ENCODE measurements at regions not wholly inside any gene's neighbourhood (a gene's known extent, or its start where the extent isn't known, plus 50 kb on each side); places are given as distances from the start of the nearest gene placed in this dataset.

DNA sequence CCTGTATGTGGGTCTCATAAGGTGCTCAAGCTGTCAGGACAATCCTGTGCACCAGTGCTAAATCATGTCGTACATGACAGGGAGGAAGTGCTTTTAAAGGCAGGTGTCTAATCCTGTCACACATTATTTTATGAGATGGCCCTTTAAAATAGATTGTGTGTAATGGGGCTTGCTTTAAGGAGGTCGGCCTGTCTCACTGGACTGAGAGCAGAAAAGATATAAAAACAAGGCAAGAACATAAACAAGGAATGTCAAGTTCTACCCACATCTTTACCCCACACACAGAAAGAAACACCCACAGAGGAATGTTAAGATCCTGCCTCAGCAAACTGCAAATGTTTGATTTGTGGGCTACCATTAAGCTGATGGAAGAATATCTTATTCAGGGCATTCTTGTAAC is 279.0 kb downstream of the FOXA2 start:
- no peak for DNase-seq

DNA sequence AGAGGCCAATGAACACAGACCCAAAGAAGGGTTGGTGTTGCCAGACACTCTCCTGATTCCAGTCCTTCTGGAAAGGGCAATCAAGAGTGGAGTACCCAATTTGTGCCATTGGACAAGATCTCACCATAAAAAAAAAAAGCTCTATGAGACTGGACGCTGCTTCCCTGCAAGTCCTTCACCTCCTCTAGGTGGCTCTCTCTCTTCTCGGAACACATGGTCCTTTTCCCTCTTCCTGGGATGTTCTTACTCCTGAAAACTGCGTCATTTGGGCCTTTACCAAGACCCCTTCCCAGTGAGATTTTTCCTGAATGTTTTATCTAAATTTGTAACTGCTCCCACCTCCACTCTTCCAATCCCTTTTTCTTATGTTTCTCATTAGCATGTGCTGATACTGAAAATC is 280.8 kb downstream of the FOXA2 start:
- no peak for DNase-seq

DNA sequence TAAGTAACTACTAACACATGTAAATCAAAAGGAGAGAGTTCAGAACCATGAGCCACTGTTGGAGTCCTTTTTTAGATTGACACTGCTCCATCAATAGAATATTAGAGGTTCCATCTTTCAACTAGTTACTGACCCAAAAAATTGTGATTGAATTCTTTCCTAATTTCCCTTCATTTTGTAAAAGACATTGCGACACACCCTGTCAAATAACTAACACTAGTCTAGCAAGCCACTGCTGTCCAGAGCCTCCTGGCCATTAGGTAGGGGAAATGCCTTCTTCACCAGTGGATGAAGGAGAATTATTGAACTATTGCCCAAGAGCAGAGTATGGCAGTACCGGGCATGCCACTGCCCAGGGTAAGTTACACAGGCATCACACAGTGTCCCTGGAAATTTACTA is 282.3 kb downstream of the FOXA2 start:
- DNase-seq, result no peak

DNA sequence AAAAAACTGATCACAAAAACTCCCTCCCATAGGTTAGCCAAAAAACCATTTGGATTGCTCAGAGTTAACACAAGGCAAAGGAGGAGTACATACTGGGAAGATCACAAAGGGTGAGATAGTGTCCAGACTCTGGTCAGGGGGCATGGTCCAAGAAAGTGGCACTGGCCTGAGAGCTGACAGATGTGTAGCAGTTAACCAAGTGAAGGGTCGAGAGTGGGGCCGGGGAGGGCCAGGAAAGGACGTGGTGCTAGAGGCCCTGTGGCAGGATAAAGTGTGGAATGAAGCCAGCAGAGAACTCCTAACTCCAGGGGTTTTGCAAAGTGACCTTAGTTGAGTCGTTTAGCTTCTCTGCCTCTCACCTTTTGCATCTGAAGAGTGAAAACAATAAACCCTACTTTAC is 290.5 kb downstream of the FOXA2 start:
- DNase-seq, result no peak

DNA sequence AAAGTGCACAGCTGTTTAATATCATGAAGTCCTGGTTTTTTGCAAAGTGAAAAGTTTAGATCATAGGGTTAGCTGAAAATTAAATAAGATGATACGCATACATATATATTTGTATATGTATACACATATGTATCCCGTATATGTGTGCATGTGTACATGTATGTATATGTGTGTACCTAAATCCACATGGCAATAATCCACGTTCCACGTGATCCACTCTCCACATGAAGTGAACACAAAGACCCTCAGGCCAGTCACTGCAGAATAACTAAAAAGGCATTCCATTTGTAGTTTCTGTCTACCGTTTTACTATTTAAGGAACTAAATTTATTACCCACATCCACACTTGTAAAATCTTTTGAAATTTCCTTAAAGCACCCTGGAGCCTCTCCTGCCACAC is 294.9 kb downstream of the FOXA2 start:
- no peak for DNase-seq

DNA sequence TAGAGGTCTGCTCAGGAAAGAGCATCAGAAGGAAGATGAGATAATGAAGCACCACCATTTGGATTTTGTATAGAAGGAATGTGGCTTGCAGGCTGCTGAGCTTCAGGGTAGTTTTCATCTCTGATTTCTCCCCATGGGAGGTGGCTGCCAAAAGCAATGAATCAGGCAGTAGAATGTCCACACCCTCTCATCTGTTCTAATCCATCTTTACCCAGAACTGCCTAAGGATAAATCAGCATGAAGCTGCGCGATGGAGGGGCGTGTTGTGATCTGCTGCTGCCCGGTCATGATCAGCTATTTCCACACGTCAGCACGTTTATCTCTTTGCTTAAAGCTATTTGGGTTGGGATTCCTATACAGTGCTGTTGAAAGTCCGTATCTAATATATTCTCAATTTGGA is 295.4 kb downstream of the FOXA2 start:
- no peak for DNase-seq

DNA sequence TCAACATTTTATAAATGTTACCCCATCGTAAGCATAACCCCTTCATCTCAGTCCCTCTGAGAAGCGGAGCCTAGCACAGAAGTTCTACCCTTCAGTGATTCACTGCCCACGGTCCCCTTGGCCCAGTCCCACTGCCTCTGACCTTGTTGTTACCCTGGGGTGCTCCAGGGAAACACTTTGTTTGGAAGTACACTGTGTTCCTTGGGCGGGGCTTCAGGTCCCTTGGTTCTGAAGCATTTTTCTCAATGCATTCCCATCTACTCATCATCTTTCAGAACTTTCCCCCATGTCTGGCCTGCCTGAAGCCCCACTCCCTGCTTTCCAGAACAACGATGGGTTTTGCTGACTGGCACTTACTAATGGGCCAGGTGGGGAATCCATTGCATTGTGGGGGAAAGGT is 296.2 kb downstream of the FOXA2 start:
- no peak for DNase-seq

DNA sequence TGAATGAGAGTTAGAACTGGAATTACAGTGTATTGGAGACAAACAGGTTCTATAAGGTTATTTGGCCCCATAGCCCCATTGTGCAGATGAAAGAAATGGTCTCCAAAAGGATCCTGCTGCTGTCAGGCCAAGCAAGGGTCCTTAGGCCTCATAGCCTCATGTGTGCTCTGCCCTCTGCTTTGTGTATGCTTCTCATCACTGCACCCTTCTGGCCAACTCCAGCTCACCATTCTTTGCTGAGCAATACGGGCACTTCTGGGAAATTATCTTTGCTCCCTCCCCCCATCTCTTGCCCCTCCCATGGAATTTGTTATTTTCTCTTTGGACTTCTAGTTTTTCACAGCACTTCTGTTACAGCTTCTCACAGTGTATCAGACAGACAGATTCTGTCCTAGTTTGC is 298.8 kb downstream of the FOXA2 start:
- DNase-seq, result no peak

DNA sequence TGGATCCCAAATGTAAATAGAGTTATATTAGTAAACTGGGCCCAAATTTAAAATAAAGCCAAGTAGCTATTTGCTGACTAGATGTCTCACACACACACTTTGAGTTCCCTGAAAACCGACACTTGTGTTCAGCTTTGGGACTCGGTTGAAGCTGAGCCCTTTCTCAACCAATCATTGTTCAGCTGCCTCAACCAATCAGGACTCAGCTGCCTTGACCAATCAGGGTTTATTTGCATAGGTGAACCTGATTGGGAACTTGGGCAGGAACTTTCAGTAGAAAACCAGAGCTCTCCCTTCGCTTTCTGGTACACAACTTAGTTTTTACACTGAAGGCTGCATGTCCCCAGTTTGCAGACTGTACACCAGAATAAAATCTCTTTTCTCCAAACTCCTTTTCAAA is 301.7 kb downstream of the FOXA2 start:
- DNase-seq, result no peak

DNA sequence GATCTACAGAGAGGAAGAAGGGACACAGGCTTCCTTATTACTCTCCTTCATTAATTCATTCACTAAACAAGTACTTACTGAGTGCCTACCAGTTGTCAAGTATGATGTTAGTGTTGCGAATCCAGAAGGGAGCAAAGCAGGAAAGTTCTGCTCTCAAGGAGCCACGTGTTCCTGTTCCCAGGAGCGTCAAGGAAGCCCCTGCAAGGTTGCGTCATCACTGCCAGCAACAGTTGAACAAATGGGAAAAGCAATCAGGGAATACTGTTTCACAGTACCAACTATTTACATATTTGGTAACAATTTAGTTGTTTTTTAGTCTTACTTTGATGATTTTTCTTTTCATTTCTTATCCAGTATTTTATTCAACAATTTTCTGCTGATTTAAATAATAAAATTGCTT is 310.0 kb downstream of the FOXA2 start:
- DNase-seq, result no peak

DNA sequence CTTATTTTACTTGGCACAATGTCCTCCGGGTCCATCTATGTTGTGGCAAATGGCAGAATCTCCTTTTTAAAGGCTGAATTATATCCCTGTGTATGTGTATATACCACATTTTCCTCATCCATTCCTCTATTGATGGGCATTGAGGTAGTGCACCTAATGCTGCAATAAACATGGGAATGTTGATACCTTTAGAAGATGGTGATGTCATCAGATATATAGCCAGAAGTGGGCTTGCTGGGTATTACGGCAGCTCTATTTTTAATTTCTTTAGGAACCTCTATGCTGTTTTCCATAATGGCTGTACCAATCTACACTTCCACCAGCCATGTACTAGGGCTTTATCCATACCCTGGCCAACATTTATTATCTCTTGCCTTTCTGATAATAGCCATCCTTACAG is 315.7 kb downstream of the FOXA2 start:
- no peak for DNase-seq

DNA sequence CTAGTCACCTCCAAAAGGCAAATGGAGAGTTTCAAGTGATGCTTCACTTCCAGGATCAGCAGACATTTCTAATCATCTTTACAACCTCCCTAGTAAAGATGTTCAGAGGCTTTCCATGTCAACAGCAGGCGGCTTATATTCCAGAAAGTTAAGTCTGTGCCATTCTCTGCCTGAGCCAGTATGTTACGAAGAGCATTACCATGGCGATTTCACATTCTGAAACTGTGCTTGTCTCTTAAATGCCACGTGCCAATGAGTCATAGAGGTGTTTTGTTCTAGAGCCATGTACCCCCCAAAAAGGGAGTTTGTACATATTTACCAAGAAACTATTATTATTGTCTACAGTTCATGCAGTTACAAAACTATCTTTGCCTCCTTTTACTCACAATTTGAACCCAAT is 319.5 kb downstream of the FOXA2 start:
- DNase-seq, result no peak

DNA sequence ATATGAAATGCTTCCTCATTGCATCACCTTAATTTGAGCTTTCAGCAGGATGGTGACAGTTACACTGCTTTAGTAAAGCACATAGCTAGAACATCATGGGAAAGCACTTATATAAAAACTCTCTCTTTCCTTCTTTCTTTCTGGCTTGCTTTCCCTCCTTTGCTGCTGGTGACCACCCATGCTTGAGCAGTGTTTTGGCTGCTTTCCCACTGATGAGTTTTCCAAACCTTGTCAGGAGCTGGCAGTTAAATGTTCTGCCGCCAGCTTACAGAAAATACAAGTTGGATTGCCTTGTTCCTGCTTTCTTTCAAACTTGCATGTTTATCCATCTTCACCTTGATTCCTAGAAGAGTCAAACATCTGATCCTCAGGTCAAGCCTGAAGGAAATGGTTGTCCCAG is 323.9 kb downstream of the FOXA2 start:
- no peak for DNase-seq

DNA sequence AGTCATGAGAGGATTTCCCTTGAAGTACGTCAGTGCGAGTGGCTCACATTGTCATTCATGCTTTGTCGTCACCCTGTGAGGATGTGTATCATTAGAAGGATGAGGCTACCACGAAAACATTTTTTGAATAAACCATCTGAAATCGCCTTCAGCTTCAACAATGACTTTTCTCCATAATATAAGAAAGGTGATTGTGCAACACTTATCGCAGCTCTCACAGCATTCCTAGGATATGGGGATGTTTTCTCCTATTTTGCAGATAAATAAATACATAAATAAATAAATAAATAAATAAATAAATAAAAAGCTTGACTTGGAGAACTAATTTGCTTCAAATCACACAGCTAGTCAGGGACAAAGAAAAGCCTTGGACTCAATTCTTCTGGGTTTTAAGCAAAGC is 326.5 kb downstream of the FOXA2 start:
- no peak for DNase-seq

DNA sequence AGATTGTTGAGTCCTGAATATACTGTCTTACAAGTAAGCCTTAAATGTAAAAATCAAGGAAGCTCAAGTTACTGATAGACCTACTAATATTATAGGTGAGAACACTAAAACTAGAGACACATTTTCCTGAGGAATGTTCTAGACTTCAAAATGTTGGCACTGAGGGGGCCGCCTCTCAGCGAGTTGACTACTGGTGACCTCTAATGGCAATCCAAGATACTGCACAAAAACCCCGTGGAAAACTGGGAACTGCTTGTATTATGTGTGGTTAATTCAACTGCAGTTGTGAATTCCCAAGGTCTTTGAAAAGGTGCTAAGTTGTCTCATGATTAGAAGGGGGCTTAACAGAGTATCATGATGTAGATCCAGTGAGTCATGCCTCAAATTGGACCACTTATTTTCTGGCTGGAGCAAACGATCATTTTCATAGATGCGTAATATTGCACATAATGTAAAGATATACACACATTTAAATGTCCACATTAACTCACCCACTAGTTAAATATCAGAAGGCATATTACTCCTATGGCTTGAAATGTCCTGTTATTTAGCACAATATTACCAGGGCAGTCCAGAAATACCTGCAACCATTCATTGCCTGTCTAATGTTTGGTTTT is 336.2 kb downstream of the FOXA2 start:
- no peak for DNase-seq

DNA sequence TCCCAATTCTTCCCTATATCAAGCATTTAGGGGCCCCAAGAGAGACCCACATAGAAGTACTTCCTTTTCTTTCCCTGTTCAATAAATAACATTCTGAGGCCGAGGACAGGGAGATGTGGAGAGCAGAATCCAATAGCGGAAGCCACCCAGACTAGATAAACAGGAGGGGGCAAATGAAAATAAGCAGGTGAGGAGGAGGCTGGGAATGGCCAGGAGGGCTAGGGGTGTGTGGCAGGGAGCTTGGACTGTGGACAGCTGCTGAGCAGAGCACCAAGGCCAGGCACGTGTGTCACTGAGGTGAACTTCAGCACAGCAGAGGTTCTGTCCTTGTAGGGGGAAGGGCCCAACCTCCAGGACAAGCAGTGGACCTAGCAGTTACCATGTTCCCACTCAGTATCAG is 339.2 kb downstream of the FOXA2 start:
- no peak for DNase-seq

DNA sequence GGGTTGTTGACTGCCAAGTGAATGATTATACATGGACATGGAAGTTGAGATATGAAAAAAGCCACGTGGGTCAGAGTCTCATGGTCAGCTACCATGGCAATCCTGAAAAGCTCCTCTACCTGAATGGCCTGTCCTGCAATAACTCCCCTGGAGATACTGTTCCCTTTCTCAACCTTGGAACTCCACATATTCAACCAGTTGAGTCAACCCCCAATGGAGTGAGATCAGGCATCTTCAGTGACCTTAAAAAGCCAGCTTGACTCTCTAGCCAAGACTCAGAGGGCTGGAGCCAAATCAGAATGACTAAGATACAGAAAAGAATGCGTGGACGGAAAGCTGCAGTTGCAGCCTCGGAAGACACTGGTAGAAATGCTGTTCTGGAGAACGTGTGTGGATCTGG is 341.3 kb downstream of the FOXA2 start:
- DNase-seq, result no peak

DNA sequence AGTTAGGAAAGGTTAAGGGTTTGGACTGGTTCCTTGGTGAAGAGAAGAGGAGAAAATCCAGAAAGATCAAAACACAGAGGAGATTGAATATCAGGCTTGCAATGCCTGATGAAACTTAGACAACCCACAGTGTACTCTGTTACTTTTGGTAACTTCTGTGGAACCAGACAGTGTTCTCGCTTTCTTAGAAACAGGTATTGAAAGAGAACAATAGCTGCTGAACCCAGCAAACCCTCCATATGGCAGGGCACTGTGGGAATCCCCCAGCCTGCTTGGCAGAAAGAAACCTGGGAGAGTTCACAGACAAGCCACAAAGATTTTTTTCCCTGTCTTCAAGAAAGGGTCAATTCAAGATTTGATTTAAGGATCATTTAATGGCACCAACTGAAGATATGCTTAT is 342.8 kb downstream of the FOXA2 start:
- DNase-seq, result no peak

DNA sequence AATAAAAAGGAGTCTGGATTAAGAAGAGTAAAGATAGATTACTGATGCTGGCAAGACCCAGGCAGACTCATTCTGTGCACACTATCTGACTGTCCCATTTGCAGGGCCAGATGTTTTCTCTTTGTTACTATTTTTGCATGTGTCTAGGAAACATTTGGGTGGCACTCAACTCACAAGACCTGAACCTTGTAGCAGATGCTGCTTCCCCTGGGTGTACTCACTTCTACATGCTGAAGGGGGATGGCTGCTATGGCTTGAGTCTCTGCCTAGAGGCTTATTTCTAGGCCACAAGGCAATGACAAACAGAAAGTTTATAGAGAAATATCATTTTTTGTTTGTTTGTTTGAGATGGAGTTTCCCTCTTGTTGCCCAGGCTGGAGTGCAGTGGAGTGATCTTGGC is 351.4 kb downstream of the FOXA2 start:
- no peak for DNase-seq

DNA sequence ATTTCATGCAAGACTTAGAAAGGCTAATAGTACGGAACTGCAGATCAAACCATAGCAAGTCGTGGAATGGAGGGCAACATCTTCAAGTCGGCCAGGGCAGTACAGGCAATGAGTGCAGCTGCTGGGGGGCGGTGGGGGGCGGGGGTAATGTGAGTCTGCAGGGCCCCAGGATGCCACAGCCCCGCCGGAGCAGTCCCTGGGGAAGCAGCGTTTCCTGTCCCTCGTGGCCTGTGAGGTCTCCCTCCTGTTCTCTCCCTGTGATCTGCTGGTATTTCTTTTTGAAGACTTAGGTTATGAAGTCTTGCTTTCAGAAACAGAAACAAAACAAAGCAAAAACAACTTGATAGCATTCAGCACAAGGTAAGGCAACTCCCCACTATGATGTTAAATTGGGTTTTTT is 351.9 kb downstream of the FOXA2 start:
- DNase-seq, result no peak

DNA sequence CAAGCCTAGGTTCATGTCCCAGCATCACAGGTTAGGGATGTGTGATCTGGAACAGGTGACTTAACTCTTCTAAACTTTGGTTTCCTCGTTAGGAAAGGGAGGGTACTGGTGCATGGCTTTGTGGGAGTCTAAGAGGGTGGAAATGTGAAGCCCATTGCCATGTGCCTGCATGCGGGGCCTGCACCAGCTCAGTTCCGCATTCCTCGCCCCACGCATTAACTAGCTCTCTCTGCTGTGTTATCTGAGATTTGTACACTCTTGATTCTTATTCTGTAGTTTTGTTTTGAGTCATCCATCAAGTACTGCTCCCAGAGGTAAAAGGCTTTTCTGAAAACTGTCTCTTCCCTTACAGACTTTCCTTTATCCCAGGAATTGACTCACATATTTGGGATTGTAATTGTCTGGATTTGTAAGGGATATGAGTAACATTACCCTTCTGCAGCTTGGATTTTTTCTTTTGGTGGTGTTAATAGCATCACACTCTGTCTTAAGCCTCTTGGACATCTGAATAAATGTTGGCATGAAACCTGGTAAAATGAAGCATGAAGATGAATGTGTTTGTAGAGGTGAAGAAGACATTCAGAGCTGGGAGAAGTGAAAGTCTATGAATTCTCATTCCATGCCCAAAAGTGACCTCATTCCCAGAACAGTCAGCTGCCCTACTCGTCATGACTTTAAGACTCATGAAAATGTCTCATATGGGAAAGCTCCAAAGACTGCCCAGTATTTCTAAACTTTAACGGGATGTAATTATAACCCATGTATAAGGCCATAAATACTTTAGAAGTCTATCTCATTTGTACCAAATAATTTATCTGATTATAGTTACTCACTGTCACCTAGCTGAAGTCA is 357.3 kb downstream of the FOXA2 start:
- no peak for DNase-seq

DNA sequence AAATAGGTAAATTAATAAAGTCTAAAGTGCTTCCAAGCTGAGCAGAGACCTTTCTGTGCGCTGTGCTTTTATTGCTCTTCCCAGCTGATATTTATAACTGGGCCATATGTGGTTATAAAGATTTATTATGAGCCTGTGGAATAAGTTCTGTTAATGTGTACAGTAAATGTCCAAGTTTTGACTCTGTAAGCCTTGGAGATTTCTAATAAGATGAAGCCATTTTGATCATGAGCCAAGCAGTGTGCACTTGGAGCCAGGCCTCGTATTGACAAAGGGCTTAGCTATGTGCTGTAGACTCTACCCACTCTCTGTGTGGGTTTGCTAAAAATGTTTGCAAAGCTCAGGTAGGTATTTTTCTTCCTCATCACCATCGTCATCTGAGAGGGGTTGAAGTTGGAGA is 361.1 kb downstream of the FOXA2 start:
- no peak for DNase-seq

DNA sequence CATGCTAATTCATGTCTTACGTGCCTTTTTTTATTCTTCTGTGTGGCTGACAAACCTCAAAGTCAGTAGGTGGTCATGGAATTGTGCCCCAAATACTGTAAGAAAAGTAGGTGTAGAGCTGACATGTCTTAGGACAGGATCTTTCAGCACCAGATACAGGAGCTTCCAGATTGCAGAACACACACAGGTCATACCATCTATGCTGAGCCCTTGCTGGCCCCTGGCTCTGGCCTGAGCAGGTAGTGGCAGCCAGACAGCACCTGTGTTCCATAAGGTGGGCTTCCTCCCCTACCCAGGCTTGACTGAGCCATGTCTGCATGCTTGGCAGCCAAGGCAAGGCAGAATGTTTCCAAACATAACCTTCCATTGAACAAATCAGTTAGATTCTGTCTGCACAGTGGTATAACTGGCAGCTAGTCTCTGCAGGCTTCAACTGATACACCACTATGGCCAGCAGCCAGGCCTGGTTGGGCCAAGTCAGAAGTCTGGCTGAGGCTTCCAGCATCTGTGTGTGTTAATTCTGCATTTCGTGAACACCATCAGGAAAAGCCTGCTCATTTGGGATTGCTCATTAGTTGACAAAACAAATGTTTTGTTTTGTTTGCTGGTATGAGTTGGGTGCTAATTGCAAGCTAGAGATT is 366.5 kb downstream of the FOXA2 start:
- DNase-seq, result no peak

DNA sequence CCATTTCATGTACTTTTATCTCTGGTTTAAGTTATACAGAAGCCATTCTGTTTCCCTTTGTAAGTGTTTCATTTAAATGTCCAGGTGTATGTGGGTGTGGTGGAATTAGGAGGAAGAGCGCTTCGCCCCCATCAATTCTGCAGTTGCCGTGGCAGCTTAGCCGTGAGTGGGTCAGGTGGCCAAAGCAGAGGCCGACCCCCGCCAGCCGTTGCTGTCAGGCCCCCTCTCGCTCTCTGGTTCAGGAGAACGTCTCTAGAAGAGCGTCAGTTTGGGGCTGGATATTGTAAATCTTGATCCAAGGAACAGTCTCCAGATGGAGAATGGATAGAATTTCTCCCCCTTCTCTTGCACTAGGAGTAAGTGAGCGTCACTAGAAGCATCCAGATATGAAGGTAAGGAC is 367.4 kb downstream of the FOXA2 start:
- no peak for DNase-seq

DNA sequence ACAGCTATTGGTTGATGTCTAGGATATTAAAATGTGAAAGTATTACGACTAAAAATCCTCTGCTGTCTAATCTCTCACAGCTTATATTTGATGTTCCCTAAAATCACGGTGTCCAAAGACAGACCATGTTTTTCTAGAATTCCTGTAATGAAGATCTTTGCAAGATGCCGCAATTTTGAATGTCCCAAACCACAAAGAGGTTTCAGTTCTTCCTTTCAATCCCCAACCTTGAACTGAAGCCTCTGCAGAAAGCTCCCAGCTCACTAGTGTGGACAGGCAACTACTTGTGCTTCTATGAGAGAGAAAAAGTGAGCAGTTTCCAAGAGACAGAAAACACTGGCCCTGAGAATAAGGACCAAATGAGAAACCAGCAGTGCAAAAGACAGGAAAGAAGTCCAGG is 370.1 kb downstream of the FOXA2 start:
- no peak for DNase-seq

Measured in NCI-H2029 treated with DMSO at 0.1 percent for 48 hours (cell line).